Esophagus muscularis mucosa (tissue), 4 donors: ENCODE measurements at regions not wholly inside any gene's neighbourhood (a gene's known extent, or its start where the extent isn't known, plus 50 kb on each side); places are given as distances from the start of the nearest gene placed in this dataset.

Experiments
- DNase-seq: peaks from one replicate; pipeline ENCODE4 v3.0.0-alpha.2; 2017; ENCODE audit errors: extremely low spot score
- H3K27ac ChIP-seq, 4 donors: fragments of 200-600 bp; sonication (generic); replicated peaks in 1 of 4; 1 replicate in 3 of 4; 2 replicates in 1 of 4; pipeline ENCODE4 v1.5.1; 2016 to 2019; ENCODE audit warnings: mild to moderate bottlenecking in 1 of 4
- H3K27me3 ChIP-seq, 4 donors: fragments of 200-600 bp; sonication (generic); one replicate each; pipeline versions ENCODE4 v1.5.1 to v1.6.0; 2016 to 2019
- H3K36me3 ChIP-seq, 4 donors: fragments of 200-600 bp; sonication (generic); one replicate each; pipeline ENCODE4 v1.5.1; 2016 to 2019
- H3K4me1 ChIP-seq, 4 donors: fragments of 200-600 bp; sonication (generic); one replicate each; pipeline ENCODE4 v1.5.1; 2016 to 2019
- H3K4me3 ChIP-seq, 4 donors: fragments of 200-600 bp; sonication (generic); 1 replicate in 2 of 4; 2 replicates in 2 of 4; pipeline ENCODE4 v1.5.1; 2016 to 2019; ENCODE audit warnings: mild to moderate bottlenecking in 4 of 4, moderate library complexity in 1 of 4
- H3K9me3 ChIP-seq, 4 donors: fragments of 200-600 bp; sonication (generic); 1 replicate in 3 of 4; 2 replicates in 1 of 4; pipeline ENCODE4 v1.5.1; 2016 to 2019
- EP300 ChIP-seq: sonication (generic); formaldehyde crosslinking; IDR thresholded peaks from one replicate; pipeline ENCODE4 v1.6.1; 2017; ENCODE audit warnings: antibody characterized with exemption
- POLR2A ChIP-seq: fragments of 450-650 bp; IDR thresholded peaks from one replicate; pipeline ENCODE4 v1.6.1; 2017; ENCODE audit warnings: antibody characterized with exemption, moderate library complexity, mild to moderate bottlenecking, low read depth
- POLR2AphosphoS5 ChIP-seq, 2 donors: sonication (generic); formaldehyde crosslinking; IDR thresholded peaks; one replicate each; pipeline ENCODE4 v1.6.1; 2017; ENCODE audit warnings: antibody characterized with exemption in 2 of 2
- WGBS: methylation state at CpG from one replicate; pipeline ENCODE4 v1.1.5; 2018; 5-methylcytosine and 5-hydroxymethylcytosine counted together
- intact Hi-C: fragments of 100-400 bp; cut with DNase I; formaldehyde crosslinking; loops from one replicate; pipeline ENCODE4 v1.15.1; 2023
- TF ChIP-seq, protein P1 (sequence below), 3 experiments: fragments of 200-600 bp in 2 of 3; fragments of 450-650 bp in 1 of 3; sonication (generic) in 2 of 3; IDR thresholded peaks; one replicate each; pipeline ENCODE4 v1.5.1; 2017 to 2019; ENCODE audit warnings: antibody characterized with exemption in 3 of 3, mild to moderate bottlenecking in 2 of 3, moderate library complexity in 1 of 3

DNA sequence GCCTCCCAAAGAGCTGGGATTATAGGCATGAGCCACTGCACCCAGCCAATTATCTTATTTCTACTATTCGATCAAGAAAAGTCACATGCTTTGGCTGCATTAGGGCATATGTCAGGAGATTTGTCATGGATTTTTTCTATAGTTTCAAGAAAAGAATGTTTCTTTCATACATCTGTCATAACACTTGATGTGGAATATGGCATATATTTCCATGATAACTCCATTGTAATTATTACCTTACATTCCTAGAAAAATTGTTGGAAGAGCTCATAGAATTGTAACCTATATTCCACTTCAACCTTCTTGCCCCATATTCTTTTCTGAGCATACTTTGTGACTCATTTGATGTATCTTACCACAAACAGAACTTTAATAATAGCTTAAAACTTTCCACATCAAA is 740.9 kb upstream of the FLRT2 start:
- no peak overlapping the region for H3K4me3 ChIP-seq
- H3K9me3 ChIP-seq = no peaks in the 10 kb centered on the region
- intact Hi-C loops = no loop called here
- no peak for DNase-seq
- WGBS = 83% methylated on average over 1 of the region's 1 CpG
- no peaks in the 10 kb centered on the region for H3K36me3 ChIP-seq
- no peaks in the 10 kb centered on the region for H3K4me1 ChIP-seq
- no peak overlapping the region for H3K27ac ChIP-seq
- H3K27me3 ChIP-seq = no peaks in the 10 kb centered on the region
- TF ChIP-seq POLR2A (no peak), EP300 (no peak), POLR2AphosphoS5 (IDR thresholded peaks at IDR 0.05) (no peak)
- TF ChIP-seq, protein P1, sequence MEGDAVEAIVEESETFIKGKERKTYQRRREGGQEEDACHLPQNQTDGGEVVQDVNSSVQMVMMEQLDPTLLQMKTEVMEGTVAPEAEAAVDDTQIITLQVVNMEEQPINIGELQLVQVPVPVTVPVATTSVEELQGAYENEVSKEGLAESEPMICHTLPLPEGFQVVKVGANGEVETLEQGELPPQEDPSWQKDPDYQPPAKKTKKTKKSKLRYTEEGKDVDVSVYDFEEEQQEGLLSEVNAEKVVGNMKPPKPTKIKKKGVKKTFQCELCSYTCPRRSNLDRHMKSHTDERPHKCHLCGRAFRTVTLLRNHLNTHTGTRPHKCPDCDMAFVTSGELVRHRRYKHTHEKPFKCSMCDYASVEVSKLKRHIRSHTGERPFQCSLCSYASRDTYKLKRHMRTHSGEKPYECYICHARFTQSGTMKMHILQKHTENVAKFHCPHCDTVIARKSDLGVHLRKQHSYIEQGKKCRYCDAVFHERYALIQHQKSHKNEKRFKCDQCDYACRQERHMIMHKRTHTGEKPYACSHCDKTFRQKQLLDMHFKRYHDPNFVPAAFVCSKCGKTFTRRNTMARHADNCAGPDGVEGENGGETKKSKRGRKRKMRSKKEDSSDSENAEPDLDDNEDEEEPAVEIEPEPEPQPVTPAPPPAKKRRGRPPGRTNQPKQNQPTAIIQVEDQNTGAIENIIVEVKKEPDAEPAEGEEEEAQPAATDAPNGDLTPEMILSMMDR (IDR thresholded peaks at IDR 0.05) = no peak

DNA sequence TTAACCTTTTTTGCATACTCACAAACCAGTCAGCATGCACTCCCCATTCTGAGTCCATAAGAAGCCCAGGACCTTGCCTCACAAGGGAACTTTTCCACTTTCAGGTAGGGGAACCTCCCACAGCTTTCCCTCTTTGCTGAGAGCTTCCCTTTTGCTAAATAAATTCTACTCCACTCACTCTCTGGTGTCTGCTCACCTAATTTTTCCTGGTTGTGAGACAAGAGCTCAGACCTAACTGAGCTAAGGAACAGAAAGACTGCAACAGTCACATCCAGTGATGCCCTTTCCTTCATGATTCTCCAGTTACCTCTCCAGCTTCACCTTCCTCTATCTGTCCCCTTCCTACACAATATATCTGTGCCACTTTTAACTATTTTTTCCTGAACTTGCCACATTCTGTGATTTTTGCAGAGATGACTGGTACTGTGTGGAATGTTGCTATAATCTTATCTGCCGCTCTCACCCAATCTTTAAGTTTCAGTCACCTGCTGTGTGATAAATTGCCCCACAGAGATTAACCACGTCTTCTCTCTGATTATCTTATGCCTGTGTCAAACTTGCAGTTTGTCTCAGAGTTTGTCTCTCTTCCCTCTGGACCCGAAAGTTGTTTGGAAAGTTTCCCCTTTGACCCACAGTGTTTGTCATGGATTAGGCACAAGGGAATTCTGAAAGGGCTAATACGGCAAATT is 737.1 kb upstream of the FLRT2 start:
- no peaks in the 10 kb centered on the region for H3K9me3 ChIP-seq
- no peaks in the 10 kb centered on the region for H3K36me3 ChIP-seq
- H3K4me3 ChIP-seq = no peak overlapping the region
- intact Hi-C loops = no loop called here
- TF ChIP-seq, protein P1 (IDR thresholded peaks at IDR 0.05) = no peak
- no peak for TF ChIP-seq POLR2AphosphoS5 (IDR thresholded peaks at IDR 0.05)
- TF ChIP-seq EP300 = no peak
- no peak for TF ChIP-seq POLR2A
- no peak for DNase-seq
- no peaks in the 10 kb centered on the region for H3K27me3 ChIP-seq
- H3K4me1 ChIP-seq = no peaks in the 10 kb centered on the region
- whole genome bisulfite sequencing = 79% methylated on average over 4 of the region's 4 CpGs
- H3K27ac ChIP-seq = no peak overlapping the region

DNA sequence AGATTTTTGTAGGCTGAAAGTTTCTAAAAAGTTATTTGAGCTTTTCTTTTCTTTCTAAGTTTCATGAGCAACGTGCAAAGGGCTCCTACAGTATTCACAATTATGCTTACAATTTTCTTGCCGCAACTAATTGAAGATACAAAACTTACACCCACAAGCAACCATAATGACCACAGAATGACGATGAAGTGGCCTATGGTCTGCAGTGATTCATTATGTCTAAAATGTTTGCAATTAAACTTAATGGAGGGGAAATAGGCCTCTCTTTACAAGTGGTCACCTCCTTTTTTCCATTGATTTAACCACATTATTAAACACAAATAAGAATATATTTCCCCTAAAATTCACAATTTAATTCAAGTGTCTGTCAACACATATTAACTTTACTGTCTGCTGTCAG is 732.6 kb upstream of the FLRT2 start:
- intact Hi-C loops = no loop called here
- WGBS = 88% methylated on average over 3 of the region's 3 CpGs
- no peak for DNase-seq

DNA sequence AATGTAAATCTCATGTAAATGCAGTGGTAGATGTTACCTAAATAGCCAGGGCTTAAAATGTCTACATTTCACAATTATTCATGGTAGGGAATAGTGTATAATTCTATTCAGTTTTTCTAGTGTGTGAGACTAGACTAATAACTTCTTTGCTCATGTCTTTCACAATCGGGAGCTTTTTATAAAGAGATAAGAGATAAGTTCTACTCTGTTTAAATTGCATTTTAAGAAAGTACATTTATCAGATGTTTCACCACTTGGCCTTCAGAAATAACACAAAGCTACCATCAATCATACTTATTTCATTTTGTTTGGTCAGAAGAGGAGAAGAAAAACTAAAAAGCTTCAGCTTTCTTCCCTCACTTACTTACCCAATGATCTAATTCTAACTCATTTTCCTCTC is 725.5 kb upstream of the FLRT2 start:
- intact Hi-C loops = no loop called here
- no peaks in the 10 kb centered on the region for H3K36me3 ChIP-seq
- no peak overlapping the region for H3K4me3 ChIP-seq
- no peaks in the 10 kb centered on the region for H3K9me3 ChIP-seq
- no peak overlapping the region for H3K27ac ChIP-seq
- no peak for DNase-seq
- 64% methylated on average over 1 of the region's 1 CpG for WGBS
- TF ChIP-seq POLR2A (no peak), EP300 (no peak), POLR2AphosphoS5 (IDR thresholded peaks at IDR 0.05) (no peak)
- TF ChIP-seq, protein P1 (IDR thresholded peaks at IDR 0.05) = no peak
- H3K4me1 ChIP-seq = peaks cover 0 to 20% (median 7%) of the 10 kb centered on the region in 4 donors
- no peaks in the 10 kb centered on the region for H3K27me3 ChIP-seq

More for the DNA sequence above, 732.6 kb upstream of the FLRT2 start:
- TF ChIP-seq, protein P1 (IDR thresholded peaks at IDR 0.05) = no peak
- no peak for TF ChIP-seq POLR2A
- no peak for TF ChIP-seq EP300
- TF ChIP-seq POLR2AphosphoS5 (IDR thresholded peaks at IDR 0.05) = no peak
- H3K27me3 ChIP-seq = no peaks in the 10 kb centered on the region
- no peaks in the 10 kb centered on the region for H3K36me3 ChIP-seq
- H3K4me3 ChIP-seq = no peak overlapping the region
- H3K4me1 ChIP-seq = no peaks in the 10 kb centered on the region
- H3K27ac ChIP-seq = no peak overlapping the region
- H3K9me3 ChIP-seq = no peaks in the 10 kb centered on the region

DNA sequence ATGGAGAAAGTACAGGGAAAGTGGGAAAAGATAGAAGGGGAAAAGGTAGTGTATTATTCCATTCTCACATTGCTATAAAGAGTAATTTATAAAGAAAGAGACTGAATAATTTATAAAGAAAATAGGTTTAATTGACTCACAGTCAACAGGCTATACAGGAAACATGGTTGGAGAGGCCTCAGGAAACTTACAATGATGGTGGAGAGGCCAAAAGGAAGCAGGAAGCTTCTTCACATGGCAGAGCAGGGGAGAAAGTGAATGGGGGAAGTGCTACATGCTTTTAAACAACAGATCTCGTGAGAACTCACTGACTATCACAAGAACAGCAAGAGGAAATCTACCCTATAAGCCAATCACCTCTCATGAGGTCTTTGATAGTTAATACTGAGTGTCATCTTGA is 725.0 kb upstream of the FLRT2 start:
- WGBS = 75% methylated on average over 1 of the region's 1 CpG
- Histone ChIP-seq H3K9me3 (no peaks in the 10 kb centered on the region), H3K27ac (no peak overlapping the region), H3K4me1 (peaks cover 0 to 20% (median 7%) of the 10 kb centered on the region in 4 donors), H3K27me3 (no peaks in the 10 kb centered on the region), H3K4me3 (no peak overlapping the region), H3K36me3 (no peaks in the 10 kb centered on the region)
- TF ChIP-seq EP300 (no peak), POLR2AphosphoS5 (IDR thresholded peaks at IDR 0.05) (no peak), POLR2A (no peak)
- TF ChIP-seq, protein P1 (IDR thresholded peaks at IDR 0.05) = no peak
- intact Hi-C loops = no loop called here
- no peak for DNase-seq
